Fibroblast of skin of scalp (primary cell): ENCODE measurements at regions not wholly inside any gene's neighbourhood (a gene's known extent, or its start where the extent isn't known, plus 50 kb on each side); places are given as distances from the start of the nearest gene placed in this dataset.
"Not testable (repeated sequence)": the region's sequence is repeated elsewhere in the genome, so short reads cannot be mapped to it uniquely, and the experiment has no call there.

Experiments
- DNase-seq: peaks from one replicate; pipeline ENCODE4 v3.0.0-alpha.2; 2013

DNA sequence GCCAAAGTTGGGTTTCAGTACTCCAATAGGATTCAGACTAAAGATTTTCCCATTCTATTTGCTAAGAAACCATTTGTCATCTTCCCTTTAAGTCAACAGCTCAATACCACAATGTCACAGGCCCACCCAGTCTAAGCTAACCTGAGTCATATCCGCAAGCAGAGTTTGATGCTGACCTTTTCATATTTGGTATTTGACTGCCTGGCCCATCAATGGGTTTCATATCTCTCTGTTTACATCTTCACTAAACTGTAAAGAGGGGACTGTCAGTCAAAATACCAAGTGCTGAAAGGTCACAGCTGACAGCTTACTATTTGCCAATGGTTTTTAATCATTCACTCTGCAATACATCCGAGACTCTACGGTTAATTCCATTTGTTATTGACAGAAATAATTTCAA, 707.5 kb upstream of the ACTRT1 start:
- no peak for DNase-seq

DNA sequence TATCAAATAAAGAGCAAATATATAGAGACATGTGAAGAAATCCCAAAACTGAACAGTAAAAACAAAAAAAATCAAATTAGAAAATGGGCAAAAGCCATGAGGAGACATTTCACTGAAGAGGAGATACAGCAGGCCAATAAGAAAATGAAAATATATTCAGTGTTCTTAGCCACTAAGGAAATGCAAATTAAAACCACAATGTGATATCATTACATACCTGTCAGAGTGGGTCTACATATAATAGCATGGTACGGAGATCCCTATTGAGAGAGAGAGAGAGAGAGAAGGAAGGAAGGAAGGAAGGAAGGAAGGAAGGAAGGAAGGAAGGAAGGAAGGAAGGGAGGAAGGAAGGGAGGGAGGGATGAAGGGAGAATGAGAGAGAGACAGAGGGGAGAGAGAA, 707.0 kb upstream of the ACTRT1 start:
- DNase-seq, result no peak

DNA sequence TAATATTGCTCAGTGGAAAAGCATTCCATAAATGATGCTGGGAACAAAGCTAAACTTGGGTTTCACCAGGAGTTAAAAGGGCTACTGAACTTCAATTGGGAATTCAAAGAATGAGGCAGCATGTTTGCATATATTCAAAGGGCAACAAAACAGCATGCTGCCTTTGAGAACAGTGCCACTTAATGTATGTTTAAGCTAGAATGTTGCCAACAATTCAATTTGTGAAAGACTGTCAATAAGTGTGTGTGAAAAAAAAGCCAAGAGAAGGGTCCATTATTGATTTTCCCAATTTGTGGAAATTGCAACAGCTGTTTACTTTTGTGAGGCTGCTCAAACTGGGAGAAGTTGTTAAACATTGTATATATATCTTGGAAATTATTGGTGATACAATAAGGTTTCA, 701.9 kb upstream of the ACTRT1 start:
- no peak for DNase-seq

DNA sequence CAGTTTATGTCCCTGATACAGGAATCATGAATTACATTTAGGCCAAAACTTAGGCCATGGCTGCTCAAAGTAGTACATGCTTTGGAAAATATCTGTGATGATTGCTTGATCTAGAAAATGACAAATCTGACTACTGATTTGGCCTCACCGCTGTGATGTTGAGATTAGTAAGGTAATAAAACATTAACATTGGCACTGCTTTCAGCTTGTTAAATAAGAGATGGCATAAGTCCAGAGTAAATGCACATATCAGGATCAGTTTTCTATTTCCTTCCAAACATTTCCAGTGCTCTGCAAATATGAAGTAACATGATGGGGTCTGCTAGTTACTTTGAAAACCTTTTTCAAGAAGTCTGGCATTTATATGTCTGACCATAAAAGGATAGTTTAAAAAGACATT, 687.3 kb upstream of the ACTRT1 start:
- no peak for DNase-seq

DNA sequence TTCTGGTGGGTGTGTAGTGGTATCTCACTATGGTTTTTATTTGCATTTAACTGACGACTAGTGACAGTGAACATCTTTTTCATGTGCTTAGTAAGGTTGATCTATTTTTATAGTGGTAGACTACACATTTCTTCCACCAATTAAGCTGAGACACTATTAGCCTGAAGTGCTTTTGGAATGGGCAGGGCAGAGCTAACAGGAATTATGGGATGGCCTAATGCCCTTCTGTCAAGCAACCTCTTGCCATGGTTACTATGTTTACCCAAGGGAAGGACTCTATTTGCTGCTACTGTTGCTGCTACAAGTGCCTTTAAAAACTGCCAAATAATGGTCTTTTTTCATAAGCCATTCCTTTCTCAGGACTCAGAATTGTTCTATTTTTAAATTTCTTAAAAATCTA, 676.7 kb upstream of the ACTRT1 start:
- DNase-seq, result no peak

DNA sequence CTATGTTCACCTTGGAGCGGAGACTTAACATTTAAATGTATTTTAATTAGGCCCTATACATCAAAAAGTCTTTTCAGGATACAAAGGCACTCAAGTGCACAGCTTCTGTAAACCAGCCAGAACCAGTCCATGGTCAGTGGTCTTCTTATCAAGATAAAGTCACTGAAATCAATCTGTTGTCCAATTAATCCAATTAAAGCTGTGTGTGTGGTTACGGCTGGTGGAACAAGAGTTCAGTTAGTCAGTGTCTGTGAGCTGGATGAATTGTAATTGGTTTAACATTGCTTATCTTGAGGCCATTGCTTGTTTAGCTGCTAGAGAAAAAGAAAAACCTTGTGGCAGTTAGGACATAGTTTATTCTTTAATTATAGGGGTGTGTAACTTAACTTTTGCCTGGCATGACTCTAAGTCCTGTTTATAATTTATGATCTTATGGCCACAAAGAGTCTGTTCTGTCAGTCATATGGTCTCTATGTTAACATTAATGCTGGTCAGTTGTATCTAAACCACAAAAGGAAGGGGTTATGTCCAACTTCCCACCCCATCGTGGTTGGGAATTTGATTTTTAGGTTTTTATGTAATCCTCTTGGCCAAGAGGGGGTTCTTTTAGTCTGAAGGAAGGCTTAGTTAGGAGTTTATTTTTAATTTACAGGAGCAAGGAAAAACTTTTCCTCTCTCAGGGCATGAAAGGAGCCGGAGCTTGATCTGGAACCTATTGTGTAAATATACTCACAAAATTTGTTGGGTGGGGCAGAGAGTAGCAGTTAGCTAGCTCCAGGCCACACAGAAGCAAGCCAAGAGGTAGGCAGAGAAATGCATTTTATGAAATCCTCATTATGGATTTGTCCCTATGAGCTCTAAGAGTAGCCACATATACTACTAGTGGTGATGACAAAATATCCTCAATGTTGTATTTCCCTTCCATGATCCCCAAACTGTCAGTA, 665.7 kb upstream of the ACTRT1 start:
- no peak for DNase-seq

DNA sequence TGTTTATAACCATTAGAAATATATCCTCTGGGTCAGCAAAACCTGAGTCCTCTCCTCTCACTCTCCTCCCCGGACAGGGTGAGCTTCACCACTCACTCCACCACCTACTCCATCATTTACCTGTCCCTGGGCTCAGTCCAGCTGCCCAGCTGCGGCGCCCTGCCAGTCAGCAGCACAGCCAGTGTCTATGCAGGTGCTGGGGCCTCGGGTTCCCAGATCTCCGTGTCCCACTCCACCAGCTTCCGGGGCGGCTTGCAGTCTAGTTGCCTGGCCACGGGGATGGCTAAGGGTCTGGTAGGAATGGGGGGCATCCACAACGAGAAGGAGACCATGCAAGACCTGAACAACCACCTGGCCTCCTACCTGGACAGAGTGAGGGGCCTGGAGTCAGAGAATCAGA, 662.2 kb upstream of the ACTRT1 start:
- no peak for DNase-seq

DNA sequence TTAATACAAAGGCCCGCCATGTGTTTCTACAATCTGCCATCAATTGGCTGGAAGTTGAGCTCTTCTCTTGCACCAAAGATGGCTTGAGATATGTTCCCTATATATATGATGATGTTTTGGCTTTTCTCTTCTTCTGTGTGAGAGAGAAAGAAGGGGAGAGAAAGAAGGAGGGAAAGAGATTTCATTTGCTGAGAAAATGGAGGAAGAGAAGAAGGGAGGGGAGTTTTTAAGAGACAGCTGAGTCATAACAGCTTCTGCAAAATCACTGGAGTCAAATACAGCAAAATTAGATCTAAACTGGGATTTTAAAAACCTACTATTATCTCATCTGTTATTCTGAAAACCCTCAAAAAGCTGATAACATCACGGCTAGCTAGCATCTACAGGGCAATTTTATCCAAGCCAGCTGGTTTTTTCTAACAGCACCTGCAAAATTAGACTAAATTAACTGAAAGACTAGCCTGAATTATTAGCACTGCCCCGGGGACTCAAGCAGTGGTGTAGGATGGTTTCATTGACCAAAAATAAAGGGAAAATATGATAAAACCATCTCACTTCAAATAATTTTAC, 647.6 kb upstream of the ACTRT1 start:
- no peak for DNase-seq

DNA sequence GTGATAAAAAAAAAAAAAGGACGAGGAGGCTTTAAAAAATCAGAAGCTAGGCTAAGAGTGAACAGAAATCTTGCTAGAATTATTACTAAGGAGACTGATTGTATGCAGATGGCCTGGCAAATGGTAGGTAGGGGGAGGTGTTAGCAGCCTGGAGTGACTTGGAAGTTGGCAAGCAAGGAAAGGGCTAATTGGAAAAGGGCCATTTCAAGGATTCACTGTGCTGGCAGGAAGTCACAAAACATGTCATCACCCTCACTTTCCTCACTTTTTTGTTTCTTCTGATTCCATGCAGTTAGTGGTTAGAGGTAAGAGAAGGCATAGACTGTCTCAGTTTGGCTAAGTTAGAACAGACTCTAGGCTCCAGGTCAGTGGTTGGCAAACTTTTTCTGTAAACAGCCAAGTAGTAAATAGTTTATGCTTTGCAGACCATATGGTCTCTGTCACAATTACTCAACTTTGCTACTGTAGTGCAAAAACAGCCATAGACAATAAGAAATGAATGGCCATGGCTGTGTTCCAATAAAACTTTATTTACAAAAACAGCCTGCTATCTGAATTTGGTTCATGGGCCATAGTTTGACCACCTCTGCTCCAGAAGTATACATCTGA, 646.5 kb upstream of the ACTRT1 start:
- peak; percentile 17 for DNase-seq

DNA sequence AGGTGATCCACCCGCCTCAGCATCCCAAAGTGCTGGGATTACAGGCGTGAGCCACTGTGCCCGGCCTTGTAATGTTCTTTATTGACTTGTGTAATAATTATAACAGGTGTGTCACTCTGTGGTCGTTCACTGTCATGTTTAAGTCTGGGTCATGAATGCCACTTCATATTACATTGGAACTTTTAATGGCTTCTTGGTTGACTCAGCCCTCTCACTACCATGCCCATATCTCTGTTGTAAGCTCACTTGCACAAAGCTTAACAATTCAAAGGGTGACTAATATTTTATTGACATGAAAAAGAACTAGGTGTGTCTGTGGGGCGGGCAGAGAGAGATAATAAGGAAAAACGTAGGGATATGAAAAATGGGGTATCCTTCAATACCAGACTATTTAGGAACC, 639.7 kb upstream of the ACTRT1 start:
- DNase-seq, result no peak

DNA sequence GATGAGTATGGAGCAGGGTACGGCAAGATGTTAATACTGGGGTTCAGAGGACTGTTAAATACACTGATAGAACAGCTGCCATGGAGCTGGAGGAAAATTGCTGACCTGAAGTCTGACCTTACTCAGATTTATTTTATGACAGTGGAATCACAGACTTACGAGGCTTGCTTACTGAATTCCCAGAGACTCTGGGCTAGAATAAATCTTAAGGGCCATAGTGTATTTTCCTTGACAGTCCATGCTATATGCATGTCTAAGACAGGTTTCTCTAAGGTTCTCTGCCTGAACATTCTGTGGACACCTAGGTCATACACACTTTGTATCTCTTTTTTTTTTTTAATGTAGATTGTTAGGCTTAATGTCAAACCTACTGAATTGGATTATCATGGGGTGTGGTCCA, 633.2 kb upstream of the ACTRT1 start:
- DNase-seq, result no peak

DNA sequence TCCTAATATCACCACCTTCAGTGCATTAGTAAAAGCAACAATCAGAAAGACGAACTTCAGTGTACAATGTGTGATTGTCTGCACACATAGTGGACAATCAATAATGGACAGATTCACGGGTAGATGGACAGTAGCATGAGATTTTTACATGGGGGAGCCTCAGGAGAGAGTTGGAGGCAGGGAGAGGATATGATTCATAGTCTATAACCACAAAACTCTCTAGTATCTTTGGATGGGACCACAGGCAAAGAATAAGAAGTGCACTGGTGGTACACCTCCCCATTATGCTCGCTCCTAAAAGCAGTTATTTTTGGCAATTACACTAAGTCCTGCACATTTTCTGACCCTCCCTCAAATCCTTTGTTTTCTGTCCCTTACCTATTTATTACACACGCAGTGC, 624.4 kb upstream of the ACTRT1 start:
- peak; percentile 12 for DNase-seq

DNA sequence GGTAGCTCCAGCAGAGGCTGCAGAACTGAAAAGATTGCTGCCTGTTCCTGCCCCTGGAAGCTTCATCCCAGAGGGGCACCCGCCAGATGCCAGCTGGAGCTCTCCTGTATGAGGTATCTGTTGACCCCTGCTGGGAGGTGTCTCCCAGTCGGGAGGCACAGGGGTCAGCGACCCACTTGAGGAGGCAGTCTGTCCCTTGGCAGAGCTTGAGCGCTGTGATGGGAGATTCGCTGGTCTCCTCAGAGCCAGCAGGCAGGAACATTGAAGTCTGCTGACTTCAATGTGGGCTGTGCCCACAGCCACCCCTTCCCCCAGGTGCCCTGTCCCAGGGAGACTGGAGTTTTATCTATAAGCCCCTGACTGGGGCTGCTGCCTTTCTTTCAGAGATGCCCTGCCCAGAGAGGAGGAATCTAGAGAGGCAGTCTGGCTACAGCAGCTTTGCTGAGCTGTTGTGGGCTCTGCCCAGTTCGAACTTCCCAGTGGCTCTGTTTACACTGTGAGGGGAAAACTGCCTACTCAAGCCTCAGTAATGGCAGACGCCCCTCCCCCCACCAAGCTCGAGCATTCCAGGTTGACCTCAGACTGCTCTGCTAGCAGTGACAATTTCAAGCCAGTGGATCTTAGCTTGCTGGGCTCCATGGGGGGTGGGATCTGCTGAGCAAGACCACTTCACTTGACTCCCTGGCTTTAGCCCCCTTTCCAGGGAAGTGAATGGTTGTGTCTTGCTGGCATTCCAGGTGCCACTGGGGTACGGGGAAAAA, 622.3 kb upstream of the ACTRT1 start:
- peak; percentile 0 for DNase-seq

DNA sequence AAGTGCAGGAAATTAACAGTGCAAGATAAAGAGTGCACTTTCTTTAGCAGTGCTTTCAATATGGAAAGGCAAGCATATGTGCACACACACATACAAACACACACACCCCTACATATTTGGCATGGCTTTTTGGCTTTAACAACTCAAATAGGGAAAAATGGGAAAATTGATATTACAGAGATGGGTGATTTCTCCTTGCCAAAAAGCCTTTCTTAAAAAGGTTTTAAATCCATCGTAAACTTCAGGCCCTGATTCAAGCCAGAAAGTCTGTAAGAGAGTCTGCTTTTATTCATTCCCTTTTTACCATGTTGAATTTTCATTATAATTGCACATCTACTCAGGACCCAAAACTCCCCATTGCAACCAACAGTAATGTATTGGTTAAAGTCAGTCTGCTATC, 612.0 kb upstream of the ACTRT1 start:
- no peak for DNase-seq

DNA sequence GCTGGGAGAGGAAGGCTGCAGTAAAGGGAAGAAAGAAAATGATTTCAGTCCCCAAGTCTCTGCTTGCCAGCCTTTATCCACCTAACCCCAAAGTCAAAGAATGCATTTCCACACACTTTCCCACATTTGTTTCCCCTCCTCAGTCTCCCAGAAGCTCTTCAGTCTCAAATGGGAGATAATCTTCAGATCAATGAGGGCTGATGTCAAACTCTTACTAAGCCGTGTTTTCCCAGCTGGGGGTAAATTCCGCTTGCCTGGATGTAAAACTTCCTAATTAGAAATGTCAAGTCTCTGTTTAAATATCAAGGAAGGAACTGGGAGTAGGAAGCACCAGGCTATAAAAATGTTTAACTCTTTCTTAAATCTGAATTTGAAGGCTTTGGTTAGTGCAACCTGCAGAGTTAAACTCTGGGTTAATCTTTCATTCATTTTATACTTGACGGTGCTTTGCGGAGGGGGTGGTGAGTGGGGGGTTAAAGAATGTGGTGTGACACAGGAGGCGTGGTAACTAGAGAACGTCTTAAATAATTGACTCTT, 601.4 kb upstream of the ACTRT1 start:
- DNase-seq, result no peak

DNA sequence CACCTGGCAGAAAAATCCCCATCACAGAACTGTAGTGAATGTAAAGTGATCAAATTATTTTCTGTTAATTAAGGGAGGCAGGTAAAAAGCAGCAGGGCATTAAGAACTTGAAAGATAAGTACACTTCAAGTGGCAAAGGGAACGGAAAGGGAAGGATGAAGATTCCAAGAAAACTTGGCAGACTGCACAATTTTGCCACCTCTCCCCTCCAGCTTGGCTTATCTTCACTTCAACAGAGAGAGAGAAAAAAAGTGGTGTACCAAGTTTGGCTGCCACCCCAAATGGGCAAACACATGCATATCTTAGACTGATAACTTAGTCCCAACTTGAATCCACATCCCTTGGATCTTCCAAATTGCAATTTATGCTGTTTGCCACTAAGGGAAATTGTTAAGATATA, 598.1 kb upstream of the ACTRT1 start:
- no peak for DNase-seq

DNA sequence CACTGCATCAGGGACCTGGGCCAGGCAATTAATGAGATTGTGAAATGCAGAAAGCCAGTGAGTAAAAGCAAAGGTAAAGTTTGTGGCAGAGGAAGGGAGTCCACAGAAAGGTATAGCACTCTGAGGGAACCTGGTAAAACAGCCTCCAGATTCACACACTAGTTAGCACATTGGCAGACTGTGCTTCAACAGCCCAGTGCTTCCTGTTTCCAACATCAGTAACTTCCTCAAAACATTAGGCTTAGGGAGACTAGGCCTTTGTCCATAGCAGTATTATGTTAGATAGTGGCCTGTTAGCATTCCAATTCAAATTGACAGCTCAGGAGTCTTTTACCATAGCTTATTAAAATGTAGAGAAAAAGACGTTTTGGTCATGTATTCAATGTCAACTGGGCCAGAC, 582.6 kb upstream of the ACTRT1 start:
- no peak for DNase-seq

DNA sequence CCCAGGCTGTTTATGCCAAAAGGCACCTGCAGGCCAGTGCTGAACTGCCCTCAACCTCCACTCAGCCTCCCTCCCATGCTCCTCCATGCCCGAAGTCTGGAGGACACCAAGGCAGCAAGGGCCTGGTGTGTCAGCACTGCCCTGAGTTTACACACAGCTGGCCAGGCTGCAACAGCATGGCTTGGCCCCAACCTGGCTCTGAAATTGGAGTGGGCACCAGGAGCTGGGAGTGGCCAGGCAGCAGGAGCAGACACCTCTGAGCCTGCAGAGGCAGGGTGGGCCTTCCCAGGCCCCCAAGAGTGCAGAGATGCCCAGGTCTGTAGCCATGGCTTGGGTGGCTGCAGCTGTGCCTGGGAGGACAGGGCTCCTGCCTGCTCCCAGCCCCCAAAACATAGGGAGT, 571.2 kb upstream of the ACTRT1 start:
- no peak for DNase-seq

DNA sequence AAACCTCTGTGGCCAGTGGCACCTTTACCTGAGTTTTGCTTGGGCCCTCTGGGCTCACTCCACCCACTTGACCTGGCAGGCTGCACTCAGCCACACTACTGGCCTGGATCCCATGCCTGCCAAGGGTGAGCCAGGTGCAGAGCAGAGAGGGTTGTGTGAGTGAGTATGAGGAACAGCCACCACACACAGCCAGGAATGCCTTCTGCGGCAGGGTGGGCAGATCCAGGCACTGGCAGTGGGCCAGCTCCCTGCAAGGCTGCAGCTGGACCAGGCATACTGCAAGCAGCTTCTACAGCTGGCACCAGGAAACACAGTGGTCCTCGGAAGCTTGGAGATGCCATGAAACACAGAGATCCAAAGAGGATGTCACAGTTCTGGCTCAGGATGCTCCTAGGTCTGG, 570.1 kb upstream of the ACTRT1 start:
- DNase-seq, result no peak

DNA sequence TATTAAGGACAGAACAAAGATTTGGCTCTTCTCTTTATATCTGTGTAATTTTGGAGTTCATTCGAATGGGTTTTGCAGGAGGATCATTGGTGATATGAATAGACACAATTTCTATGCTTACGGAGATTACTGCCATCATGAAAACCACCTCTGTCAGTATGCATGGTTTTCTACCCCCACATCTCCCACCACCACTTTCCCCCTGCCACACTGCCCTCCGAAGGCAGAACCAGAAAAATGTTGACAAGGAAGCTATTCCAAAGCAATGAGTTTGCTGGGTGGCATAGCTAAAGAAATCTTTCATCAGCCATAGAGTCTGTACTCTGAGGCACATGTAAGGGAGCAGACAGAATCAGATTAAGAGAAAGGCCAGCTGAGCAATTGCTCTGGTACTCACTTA, 567.3 kb upstream of the ACTRT1 start:
- DNase-seq, result no peak

DNA sequence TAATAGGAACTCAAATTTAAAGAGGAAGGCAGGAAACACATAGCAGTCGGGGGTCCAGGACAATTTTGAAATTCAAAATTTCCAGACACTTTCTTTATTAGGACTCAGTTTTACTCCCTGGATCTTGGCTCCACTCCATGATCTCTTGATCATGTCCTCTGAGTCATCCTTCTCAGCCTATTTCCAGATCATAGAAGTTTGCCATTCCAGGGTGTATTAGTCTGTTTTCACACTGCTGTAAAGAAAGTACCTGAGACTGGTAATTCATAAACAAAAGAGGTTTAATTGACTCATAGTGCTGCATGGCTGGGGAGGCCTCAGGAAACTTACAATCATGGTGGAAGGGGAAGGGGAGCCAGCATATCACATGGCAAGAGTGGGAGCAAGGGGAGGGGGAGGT, 564.7 kb upstream of the ACTRT1 start:
- DNase-seq, result peak; percentile 8

DNA sequence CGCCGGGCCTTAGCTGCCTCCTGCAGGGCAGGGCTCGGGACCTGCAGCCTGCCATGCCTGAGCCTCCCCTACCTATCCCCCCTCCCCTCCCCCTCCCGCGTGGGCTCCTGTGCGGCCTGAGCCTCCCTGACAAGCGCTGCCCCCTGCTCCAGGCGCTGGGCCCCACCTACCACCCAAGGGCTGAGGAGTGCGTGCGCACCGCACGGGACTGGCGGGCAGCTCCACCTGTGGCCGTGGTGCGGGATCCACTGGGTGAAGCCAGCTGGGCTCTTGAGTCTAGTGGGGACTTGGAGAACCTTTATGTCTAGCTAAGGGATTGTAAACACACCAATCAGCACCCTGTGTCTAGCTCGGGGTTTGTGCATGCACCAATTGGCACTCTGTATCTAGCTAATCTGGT, 554.6 kb upstream of the ACTRT1 start:
- DNase-seq, result not testable (repeated sequence)

DNA sequence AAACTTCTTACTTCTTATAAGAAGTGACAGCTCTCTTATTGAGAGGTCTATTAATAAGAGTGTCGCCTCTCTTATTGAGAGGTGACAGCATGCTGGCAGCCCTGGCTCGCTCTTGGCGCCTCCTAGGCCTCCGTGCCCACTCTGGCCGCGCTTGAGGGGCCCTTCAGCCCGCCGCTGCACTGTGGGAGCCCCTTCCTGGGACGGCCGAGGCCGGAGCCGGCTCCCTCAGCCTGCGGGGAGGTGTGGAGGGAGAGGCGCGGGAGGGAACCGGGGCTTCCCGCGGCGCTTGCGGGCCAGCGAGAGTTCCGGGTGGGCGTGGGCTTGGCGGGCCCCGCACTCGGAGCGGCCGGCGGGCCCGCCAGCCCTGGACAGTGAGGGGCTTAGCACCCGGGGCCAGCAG, 554.2 kb upstream of the ACTRT1 start:
- DNase-seq, result not testable (repeated sequence)
